ENCODE measurements at regions not wholly inside any gene's neighbourhood (a gene's known extent, or its start where the extent isn't known, plus 50 kb on each side); places are given as distances from the start of the nearest gene placed in this dataset.

DNA sequence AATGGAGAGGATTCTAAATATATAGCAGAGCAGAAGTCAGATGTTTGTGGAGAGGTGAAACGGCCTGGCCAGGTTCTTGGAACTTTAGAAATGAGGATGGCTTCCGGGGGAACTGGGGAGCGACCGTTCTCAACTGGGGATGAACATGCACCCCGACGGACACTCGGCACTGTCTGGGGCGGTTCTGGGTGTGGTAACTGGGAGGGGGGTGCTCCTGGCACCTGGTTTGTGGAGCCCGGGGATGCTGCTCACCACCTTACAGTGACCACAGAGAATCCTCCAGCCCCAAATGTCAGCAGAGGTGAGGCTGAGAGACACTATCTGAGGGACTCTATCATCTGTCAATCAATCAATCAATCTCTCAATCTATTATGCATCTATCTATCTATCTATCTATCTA, 69.0 kb upstream of the PPP2R3B start:
- Histone ChIP-seq H3K27me3 (ENCODE audit: insufficient read depth, low read length) (no peaks in the 10 kb centered on the region), H4K20me1 (ENCODE audit: insufficient read depth) (no peaks in the 10 kb centered on the region), H3K4me2 (ENCODE audit: low read length) (no peak overlapping the region), H3K9me2 (ENCODE audit: insufficient read depth) (no peaks in the 10 kb centered on the region), H3K79me2 (ENCODE audit: insufficient read depth, low read length) (no peaks in the 10 kb centered on the region), H3K36me3 (ENCODE audit: control insufficient read depth in 1 of 2, insufficient read depth in 2 of 2, low read length in 2 of 2) (no peaks in the 10 kb centered on the region), H3K27ac (ENCODE audit: low read depth, low read length) (no peak overlapping the region), H3K4me3 (replicated peaks in 1 of 2; ENCODE audit: low read depth in 1 of 2, low read length in 2 of 2) (no peak overlapping the region), H2AFZ (ENCODE audit: low read depth, low read length, poor library complexity, severe bottlenecking) (no peak overlapping the region), H3K4me1 (ENCODE audit: control insufficient read depth in 1 of 2, insufficient read depth in 2 of 2, low read length in 2 of 2) (no peaks in the 10 kb centered on the region), H3K9ac (ENCODE audit: low read length) (no peak overlapping the region), H3K9me3 (ENCODE audit: control insufficient read depth in 1 of 2, insufficient read depth in 1 of 2, low read depth in 1 of 2, low read length in 2 of 2) (no peaks in the 10 kb centered on the region)
- ATAC-seq, result no peak
- POLR2A ChIA-PET, result no interaction called here
- no peak for DNase-seq (ENCODE audit: low read depth, low spot score)
- no peak for TF ChIP-seq CEBPB (IDR thresholded peaks at IDR 0.05; ENCODE audit: low read depth)
- no peak for TF ChIP-seq EZH2phosphoT487 (IDR thresholded peaks at IDR 0.05; ENCODE audit: borderline replicate concordance)
- no peak for TF ChIP-seq JUND (IDR thresholded peaks at IDR 0.05)
- no peak for TF ChIP-seq RAD21 (IDR thresholded peaks at IDR 0.05; ENCODE audit: low read depth)
- TF ChIP-seq, protein P1, sequence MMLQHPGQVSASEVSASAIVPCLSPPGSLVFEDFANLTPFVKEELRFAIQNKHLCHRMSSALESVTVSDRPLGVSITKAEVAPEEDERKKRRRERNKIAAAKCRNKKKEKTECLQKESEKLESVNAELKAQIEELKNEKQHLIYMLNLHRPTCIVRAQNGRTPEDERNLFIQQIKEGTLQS (IDR thresholded peaks at IDR 0.05), result no peak
- TF ChIP-seq CBX3 (IDR thresholded peaks at IDR 0.05; ENCODE audit: low read depth), result no peak
- TF ChIP-seq, protein P2, sequence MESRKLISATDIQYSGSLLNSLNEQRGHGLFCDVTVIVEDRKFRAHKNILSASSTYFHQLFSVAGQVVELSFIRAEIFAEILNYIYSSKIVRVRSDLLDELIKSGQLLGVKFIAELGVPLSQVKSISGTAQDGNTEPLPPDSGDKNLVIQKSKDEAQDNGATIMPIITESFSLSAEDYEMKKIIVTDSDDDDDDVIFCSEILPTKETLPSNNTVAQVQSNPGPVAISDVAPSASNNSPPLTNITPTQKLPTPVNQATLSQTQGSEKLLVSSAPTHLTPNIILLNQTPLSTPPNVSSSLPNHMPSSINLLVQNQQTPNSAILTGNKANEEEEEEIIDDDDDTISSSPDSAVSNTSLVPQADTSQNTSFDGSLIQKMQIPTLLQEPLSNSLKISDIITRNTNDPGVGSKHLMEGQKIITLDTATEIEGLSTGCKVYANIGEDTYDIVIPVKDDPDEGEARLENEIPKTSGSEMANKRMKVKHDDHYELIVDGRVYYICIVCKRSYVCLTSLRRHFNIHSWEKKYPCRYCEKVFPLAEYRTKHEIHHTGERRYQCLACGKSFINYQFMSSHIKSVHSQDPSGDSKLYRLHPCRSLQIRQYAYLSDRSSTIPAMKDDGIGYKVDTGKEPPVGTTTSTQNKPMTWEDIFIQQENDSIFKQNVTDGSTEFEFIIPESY (IDR thresholded peaks at IDR 0.05; ENCODE audit: extremely low read depth, insufficient replicate concordance, low read length), result no peak
- TF ChIP-seq, protein P3, sequence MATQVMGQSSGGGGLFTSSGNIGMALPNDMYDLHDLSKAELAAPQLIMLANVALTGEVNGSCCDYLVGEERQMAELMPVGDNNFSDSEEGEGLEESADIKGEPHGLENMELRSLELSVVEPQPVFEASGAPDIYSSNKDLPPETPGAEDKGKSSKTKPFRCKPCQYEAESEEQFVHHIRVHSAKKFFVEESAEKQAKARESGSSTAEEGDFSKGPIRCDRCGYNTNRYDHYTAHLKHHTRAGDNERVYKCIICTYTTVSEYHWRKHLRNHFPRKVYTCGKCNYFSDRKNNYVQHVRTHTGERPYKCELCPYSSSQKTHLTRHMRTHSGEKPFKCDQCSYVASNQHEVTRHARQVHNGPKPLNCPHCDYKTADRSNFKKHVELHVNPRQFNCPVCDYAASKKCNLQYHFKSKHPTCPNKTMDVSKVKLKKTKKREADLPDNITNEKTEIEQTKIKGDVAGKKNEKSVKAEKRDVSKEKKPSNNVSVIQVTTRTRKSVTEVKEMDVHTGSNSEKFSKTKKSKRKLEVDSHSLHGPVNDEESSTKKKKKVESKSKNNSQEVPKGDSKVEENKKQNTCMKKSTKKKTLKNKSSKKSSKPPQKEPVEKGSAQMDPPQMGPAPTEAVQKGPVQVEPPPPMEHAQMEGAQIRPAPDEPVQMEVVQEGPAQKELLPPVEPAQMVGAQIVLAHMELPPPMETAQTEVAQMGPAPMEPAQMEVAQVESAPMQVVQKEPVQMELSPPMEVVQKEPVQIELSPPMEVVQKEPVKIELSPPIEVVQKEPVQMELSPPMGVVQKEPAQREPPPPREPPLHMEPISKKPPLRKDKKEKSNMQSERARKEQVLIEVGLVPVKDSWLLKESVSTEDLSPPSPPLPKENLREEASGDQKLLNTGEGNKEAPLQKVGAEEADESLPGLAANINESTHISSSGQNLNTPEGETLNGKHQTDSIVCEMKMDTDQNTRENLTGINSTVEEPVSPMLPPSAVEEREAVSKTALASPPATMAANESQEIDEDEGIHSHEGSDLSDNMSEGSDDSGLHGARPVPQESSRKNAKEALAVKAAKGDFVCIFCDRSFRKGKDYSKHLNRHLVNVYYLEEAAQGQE (IDR thresholded peaks at IDR 0.05; ENCODE audit: low read depth), result no peak
- TF ChIP-seq ELF1 (IDR thresholded peaks at IDR 0.05; ENCODE audit: borderline replicate concordance, low read depth), result no peak
- TF ChIP-seq ZNF274 (IDR thresholded peaks at IDR 0.05; ENCODE audit: low read depth, low read length), result no peak
- no peak for TF ChIP-seq TCF7L2 (IDR thresholded peaks at IDR 0.05; ENCODE audit: borderline replicate concordance, extremely low read depth, insufficient read depth, insufficient read length)
- no peak for TF ChIP-seq SP1 (IDR thresholded peaks at IDR 0.05; ENCODE audit: low read depth)
- CTCF ChIA-PET, result no interaction called here
- RAD21 ChIA-PET (ENCODE audit: low non-redundant PET in 1 of 2, low total read pairs in 2 of 2, uncharacterized antibody in 2 of 2, unreplicated experiment in 2 of 2), result no interaction called here
- intact Hi-C loops (cut with micrococcal nuclease), result no loop called here
- BruUV-seq (replicated peaks), result no TSS peak
